ENCODE measurements at regions not wholly inside any gene's neighbourhood (a gene's known extent, or its start where the extent isn't known, plus 50 kb on each side); places are given as distances from the start of the nearest gene placed in this dataset.

DNA sequence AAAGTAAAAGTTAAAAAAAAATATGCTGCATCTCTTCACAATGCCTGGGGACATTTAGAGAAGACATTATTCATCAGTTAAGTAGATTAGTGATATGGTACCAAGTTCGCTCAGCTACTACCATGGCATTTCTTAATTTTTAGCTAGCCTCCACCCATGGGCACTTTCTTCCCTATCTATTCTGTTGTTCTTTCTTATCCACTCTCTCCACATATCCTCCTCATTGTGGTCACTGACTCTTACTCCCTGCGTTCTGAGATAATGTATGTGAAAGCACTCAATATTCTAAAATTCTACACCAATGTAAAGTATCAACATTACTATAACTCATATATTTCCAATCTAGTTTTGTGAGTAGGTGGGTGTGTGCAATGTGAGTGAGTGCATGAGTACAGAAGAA, 609.7 kb upstream of the DAB2 start:
- no peak for TF ChIP-seq CTCF (IDR thresholded peaks at IDR 0.05)
- no peak for TF ChIP-seq POLR2A (IDR thresholded peaks at IDR 0.05)
